Panc1 (cell line): ENCODE measurements at regions not wholly inside any gene's neighbourhood (a gene's known extent, or its start where the extent isn't known, plus 50 kb on each side); places are given as distances from the start of the nearest gene placed in this dataset.

Experiments used
- POLR2AphosphoS5 ChIP-seq: IDR thresholded peaks from 2 replicates; pipeline ENCODE4 v1.6.1; 2012; ENCODE audit warnings: mild to moderate bottlenecking, low read depth, low read length, moderate library complexity
- SIN3A ChIP-seq: IDR thresholded peaks from 2 replicates; pipeline ENCODE4 v1.6.1; 2012; ENCODE audit warnings: low read depth, mild to moderate bottlenecking, low read length, moderate library complexity, borderline replicate concordance; ENCODE audit not compliant: insufficient read depth
- TCF7L2 ChIP-seq: IDR thresholded peaks from 2 replicates; pipeline ENCODE4 v1.6.1; 2011; ENCODE audit warnings: mild to moderate bottlenecking, low read depth, low read length, inconsistent platforms
- TF ChIP-seq, protein P1 (sequence below): fragments of 450-650 bp; IDR thresholded peaks from 2 replicates; pipeline ENCODE4 v1.5.1; 2017; ENCODE audit warnings: mild to moderate bottlenecking
- TF ChIP-seq, protein P2 (sequence below), 2 experiments: IDR thresholded peaks; 2 replicates each; pipeline ENCODE4 v1.6.1; 2011 to 2012; ENCODE audit warnings: low read depth in 2 of 2, control low read depth in 1 of 2, low read length in 1 of 2, mild to moderate bottlenecking in 1 of 2, moderate library complexity in 1 of 2; ENCODE audit not compliant: insufficient read depth in 1 of 2

DNA sequence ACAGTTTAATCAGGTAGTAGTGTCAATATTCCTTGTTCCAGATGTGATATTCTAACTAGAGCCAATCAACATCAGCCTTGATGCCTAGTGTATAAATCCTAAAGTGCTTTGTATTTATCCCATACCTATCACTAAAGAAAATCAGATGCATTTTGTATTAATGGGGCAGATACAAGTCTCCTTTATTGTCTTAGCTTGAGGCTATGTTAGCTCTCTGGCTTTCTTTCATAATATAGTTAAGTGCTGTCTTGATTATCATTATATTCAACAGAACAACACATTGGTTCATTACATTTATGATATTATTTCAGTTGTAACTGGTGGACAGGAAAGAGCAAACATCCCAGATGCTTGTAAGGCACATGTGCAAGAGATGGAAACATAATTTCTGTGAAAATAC is 338.8 kb downstream of the PLA2G4A start:
- TF ChIP-seq, protein P1, sequence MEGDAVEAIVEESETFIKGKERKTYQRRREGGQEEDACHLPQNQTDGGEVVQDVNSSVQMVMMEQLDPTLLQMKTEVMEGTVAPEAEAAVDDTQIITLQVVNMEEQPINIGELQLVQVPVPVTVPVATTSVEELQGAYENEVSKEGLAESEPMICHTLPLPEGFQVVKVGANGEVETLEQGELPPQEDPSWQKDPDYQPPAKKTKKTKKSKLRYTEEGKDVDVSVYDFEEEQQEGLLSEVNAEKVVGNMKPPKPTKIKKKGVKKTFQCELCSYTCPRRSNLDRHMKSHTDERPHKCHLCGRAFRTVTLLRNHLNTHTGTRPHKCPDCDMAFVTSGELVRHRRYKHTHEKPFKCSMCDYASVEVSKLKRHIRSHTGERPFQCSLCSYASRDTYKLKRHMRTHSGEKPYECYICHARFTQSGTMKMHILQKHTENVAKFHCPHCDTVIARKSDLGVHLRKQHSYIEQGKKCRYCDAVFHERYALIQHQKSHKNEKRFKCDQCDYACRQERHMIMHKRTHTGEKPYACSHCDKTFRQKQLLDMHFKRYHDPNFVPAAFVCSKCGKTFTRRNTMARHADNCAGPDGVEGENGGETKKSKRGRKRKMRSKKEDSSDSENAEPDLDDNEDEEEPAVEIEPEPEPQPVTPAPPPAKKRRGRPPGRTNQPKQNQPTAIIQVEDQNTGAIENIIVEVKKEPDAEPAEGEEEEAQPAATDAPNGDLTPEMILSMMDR: no peak
- TF ChIP-seq SIN3A (no peak), TCF7L2 (no peak), POLR2AphosphoS5 (no peak)
- TF ChIP-seq, protein P2, sequence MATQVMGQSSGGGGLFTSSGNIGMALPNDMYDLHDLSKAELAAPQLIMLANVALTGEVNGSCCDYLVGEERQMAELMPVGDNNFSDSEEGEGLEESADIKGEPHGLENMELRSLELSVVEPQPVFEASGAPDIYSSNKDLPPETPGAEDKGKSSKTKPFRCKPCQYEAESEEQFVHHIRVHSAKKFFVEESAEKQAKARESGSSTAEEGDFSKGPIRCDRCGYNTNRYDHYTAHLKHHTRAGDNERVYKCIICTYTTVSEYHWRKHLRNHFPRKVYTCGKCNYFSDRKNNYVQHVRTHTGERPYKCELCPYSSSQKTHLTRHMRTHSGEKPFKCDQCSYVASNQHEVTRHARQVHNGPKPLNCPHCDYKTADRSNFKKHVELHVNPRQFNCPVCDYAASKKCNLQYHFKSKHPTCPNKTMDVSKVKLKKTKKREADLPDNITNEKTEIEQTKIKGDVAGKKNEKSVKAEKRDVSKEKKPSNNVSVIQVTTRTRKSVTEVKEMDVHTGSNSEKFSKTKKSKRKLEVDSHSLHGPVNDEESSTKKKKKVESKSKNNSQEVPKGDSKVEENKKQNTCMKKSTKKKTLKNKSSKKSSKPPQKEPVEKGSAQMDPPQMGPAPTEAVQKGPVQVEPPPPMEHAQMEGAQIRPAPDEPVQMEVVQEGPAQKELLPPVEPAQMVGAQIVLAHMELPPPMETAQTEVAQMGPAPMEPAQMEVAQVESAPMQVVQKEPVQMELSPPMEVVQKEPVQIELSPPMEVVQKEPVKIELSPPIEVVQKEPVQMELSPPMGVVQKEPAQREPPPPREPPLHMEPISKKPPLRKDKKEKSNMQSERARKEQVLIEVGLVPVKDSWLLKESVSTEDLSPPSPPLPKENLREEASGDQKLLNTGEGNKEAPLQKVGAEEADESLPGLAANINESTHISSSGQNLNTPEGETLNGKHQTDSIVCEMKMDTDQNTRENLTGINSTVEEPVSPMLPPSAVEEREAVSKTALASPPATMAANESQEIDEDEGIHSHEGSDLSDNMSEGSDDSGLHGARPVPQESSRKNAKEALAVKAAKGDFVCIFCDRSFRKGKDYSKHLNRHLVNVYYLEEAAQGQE (IDR thresholded peaks at IDR 0.05; ENCODE audit: insufficient read depth in 1 of 2, low read depth in 2 of 2, low read length in 1 of 2): no peak
